HepG2 (cell line): ENCODE measurements at regions not wholly inside any gene's neighbourhood (a gene's known extent, or its start where the extent isn't known, plus 50 kb on each side); places are given as distances from the start of the nearest gene placed in this dataset.

ENCODE experiments used
- ATAC-seq: fragments of 200-7000 bp; cut with Tn5 transposase; 3 replicates; pipeline ENCODE4 v1.9.1; 2020; ENCODE audit warnings: mild to moderate bottlenecking, moderate library complexity
- BruUV-seq: library from RNA; stranded (reverse); fragments of 400-500 nt; replicated peaks from 2 replicates; lab custom pipeline; 2021; lab: Mats Ljungman, UMichigan
- CTCF ChIA-PET: fragments of 300-600 bp; formaldehyde crosslinking; extraction: SDS; loops from one replicate; lab custom pipeline; 2021; ENCODE audit warnings: low total read pairs, inconsistent platforms, low intra/inter-chr PET ratio; lab: Yijun Ruan, JAX
- POLR2A ChIA-PET: fragments of 350-600 bp; sonication (Branson Sonifier 250); formaldehyde crosslinking; loops from one replicate; lab custom pipeline; 2020; ENCODE audit warnings: antibody characterized with exemption, inconsistent platforms; lab: Yijun Ruan, JAX
- DNase-seq: peaks from one replicate; pipeline ENCODE4 v3.0.0-alpha.2; 2015; ENCODE audit warnings: low spot score
- FAIRE-seq: peaks from 3 replicates; lab custom pipeline; 2011; peaks lifted over from hg19 to GRCh38; lab: Jason Lieb, UNC
- H2AFZ ChIP-seq: one replicate; pipeline ENCODE4 v1.6.1; 2011; ENCODE audit warnings: low read length, inconsistent platforms
- H3K27ac ChIP-seq: fragments of 300-600 bp; 3 replicates; pipeline ENCODE4 v1.8.0; 2011; ENCODE audit warnings: mixed run types, mild to moderate bottlenecking, mixed read lengths, low read length, inconsistent platforms; ENCODE audit not compliant: insufficient read depth; ENCODE audit errors: extremely low read length
- H3K27me3 ChIP-seq, 2 experiments: fragments of 200-600 bp in 1 of 2; 2 replicates in 1 of 2; 3 replicates in 1 of 2; pipeline versions ENCODE4 v1.6.0 to v1.8.0; 2011; ENCODE audit warnings: low read length in 2 of 2, mild to moderate bottlenecking in 2 of 2, moderate library complexity in 2 of 2, inconsistent platforms in 1 of 2; ENCODE audit not compliant: insufficient read depth in 2 of 2, control insufficient read depth in 1 of 2
- H3K36me3 ChIP-seq, 2 experiments: fragments of 200-600 bp in 1 of 2; replicated peaks in 1 of 2; 2 replicates in 1 of 2; 3 replicates in 1 of 2; pipeline versions ENCODE4 v1.5.1 to v1.8.0; 2011; ENCODE audit warnings: low read length in 2 of 2, inconsistent platforms in 1 of 2; ENCODE audit not compliant: insufficient read depth in 2 of 2, control insufficient read depth in 1 of 2
- H3K4me1 ChIP-seq: 2 replicates; pipeline ENCODE4 v1.5.1; 2012; ENCODE audit warnings: low read length, inconsistent platforms; ENCODE audit not compliant: insufficient read depth
- H3K4me2 ChIP-seq: 2 replicates; pipeline ENCODE4 v1.6.0; 2011; ENCODE audit warnings: low read depth, low read length, inconsistent platforms
- H3K4me3 ChIP-seq, 3 experiments: fragments of 200-600 bp in 1 of 3; sonication (generic), shearing (Covaris generic) in 1 of 3; replicated peaks in 1 of 3; 2 replicates each; pipeline ENCODE4 v1.5.1; 2011 to 2016; ENCODE audit warnings: low read length in 3 of 3, inconsistent platforms in 2 of 3, low read depth in 2 of 3, mild to moderate bottlenecking in 2 of 3, control low read depth in 1 of 3, mixed read lengths in 1 of 3; ENCODE audit not compliant: insufficient read depth in 1 of 3
- H3K79me2 ChIP-seq: one replicate; pipeline ENCODE4 v1.6.1; 2011; ENCODE audit warnings: low read length, inconsistent platforms; ENCODE audit not compliant: insufficient read depth
- H3K9ac ChIP-seq: 2 replicates; pipeline ENCODE4 v1.6.0; 2011; ENCODE audit warnings: mild to moderate bottlenecking, low read depth, low read length, inconsistent platforms; ENCODE audit not compliant: insufficient read depth
- H3K9me3 ChIP-seq: 2 replicates; pipeline ENCODE4 v1.5.1; 2012; ENCODE audit warnings: mild to moderate bottlenecking, low read length
- H4K20me1 ChIP-seq: 2 replicates; pipeline ENCODE4 v1.6.0; 2011; ENCODE audit warnings: inconsistent platforms, mild to moderate bottlenecking, low read length, moderate library complexity; ENCODE audit not compliant: insufficient read depth
- ETV6 ChIP-seq: sonication (generic); formaldehyde crosslinking; conservative IDR thresholded peaks from 2 replicates; pipeline ENCODE4 v1.4.0; 2020; ENCODE audit warnings: missing genetic modification reagents
- HNF4G ChIP-seq, 2 experiments: sonication (generic) in 1 of 2; formaldehyde crosslinking in 1 of 2; IDR thresholded peaks; 2 replicates each; pipeline versions ENCODE4 v1.4.0 to v1.6.1; 2011 to 2020; ENCODE audit warnings: borderline replicate concordance in 2 of 2, low read depth in 2 of 2, mild to moderate bottlenecking in 2 of 2, low read length in 1 of 2, missing genetic modification reagents in 1 of 2, moderate library complexity in 1 of 2
- RARA ChIP-seq: IDR thresholded peaks from 2 replicates; pipeline ENCODE4 v1.6.1; 2016; ENCODE audit warnings: missing genetic modification reagents, missing compliant biosample characterization
- SMC3 ChIP-seq: IDR thresholded peaks from 2 replicates; pipeline ENCODE4 v1.6.1; 2011; ENCODE audit warnings: low read length, improper control_type of control experiment
- SNAPC2 ChIP-seq: sonication (generic); formaldehyde crosslinking; IDR thresholded peaks from 2 replicates; pipeline ENCODE4 v1.8.1; 2022; ENCODE audit warnings: mild to moderate bottlenecking, missing genetic modification reagents
- ZNF264 ChIP-seq: sonication (generic); formaldehyde crosslinking; IDR thresholded peaks from 2 replicates; pipeline ENCODE4 v1.4.0; 2020; ENCODE audit warnings: missing genetic modification reagents
- WGBS: methylation state at CpG from one replicate; pipeline ENCODE4 v1.1.6; 2017; ENCODE audit warnings: low lambda C conversion rate; 5-methylcytosine and 5-hydroxymethylcytosine counted together
- in situ Hi-C: cut with HindIII; loops from 2 replicates; pipeline ENCODE4 v1.10.0; 2017; ENCODE audit warnings: low pct_unique_long_range_greater_than_20kb; ENCODE audit not compliant: extremely low pct_ligation_motif_present
- intact Hi-C: fragments of 100-400 bp; cut with micrococcal nuclease; formaldehyde crosslinking; loops from one replicate; pipeline ENCODE4 v1.10.0; 2022; ENCODE audit not compliant: unreplicated experiment
- TF ChIP-seq, protein P1 (sequence below): sonication (generic); formaldehyde crosslinking; IDR thresholded peaks from 2 replicates; pipeline ENCODE4 v1.4.0; 2020; ENCODE audit warnings: missing genetic modification reagents, borderline replicate concordance
- TF ChIP-seq, protein P2 (sequence below): sonication (generic); formaldehyde crosslinking; conservative IDR thresholded peaks from 2 replicates; pipeline ENCODE4 v1.4.0; 2020; ENCODE audit warnings: missing genetic modification reagents
- TF ChIP-seq, protein P3 (sequence below): sonication (generic); formaldehyde crosslinking; IDR thresholded peaks from 2 replicates; pipeline ENCODE4 v1.4.0; 2020; ENCODE audit warnings: missing genetic modification reagents, borderline replicate concordance
- TF ChIP-seq, protein P4 (sequence below): sonication (generic); formaldehyde crosslinking; IDR thresholded peaks from 2 replicates; pipeline ENCODE4 v1.9.0; 2022; ENCODE audit warnings: missing genetic modification reagents, mild to moderate bottlenecking, borderline replicate concordance

DNA sequence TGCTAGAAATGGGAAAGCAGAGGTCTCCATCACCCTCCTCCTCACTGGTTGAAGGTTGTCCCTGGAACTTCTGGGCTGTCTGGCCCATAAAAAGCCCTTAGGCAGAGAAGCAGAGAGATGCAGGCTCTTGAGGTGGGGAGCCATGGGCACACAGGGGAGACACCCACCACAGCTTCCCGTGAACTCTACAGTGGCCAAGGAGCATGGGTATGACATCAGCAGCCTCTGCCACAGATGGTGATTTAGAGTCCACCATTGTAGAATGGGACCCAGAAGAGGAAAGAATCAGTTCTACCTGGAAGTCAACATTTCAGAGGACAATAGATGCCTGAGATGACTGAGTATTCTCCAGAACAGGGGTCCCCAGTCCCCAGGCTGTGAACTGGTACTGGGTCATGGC is 105.6 kb upstream of the LRRN1 start:
- Histone ChIP-seq H3K79me2 (no peaks in the 10 kb centered on the region), H3K9ac (no peak overlapping the region), H4K20me1 (no peaks in the 10 kb centered on the region), H2AFZ (no peak overlapping the region), H3K36me3 (no peaks in the 10 kb centered on the region), H3K9me3 (no peaks in the 10 kb centered on the region), H3K4me1 (no peaks in the 10 kb centered on the region), H3K4me3 (no peak overlapping the region), H3K4me2 (no peak overlapping the region), H3K27me3 (no peaks in the 10 kb centered on the region), H3K27ac (no peak overlapping the region)
- intact Hi-C loops (no loop called here), in situ Hi-C loops (no loop called here)
- no peak for FAIRE-seq
- POLR2A ChIA-PET: no interaction called here
- no peak for DNase-seq
- WGBS: 0% methylated on average over 1 of the region's 1 CpG
- ATAC-seq: no peak
- no TSS peak for BruUV-seq
- CTCF ChIA-PET: no interaction called here
- TF ChIP-seq, protein P1, sequence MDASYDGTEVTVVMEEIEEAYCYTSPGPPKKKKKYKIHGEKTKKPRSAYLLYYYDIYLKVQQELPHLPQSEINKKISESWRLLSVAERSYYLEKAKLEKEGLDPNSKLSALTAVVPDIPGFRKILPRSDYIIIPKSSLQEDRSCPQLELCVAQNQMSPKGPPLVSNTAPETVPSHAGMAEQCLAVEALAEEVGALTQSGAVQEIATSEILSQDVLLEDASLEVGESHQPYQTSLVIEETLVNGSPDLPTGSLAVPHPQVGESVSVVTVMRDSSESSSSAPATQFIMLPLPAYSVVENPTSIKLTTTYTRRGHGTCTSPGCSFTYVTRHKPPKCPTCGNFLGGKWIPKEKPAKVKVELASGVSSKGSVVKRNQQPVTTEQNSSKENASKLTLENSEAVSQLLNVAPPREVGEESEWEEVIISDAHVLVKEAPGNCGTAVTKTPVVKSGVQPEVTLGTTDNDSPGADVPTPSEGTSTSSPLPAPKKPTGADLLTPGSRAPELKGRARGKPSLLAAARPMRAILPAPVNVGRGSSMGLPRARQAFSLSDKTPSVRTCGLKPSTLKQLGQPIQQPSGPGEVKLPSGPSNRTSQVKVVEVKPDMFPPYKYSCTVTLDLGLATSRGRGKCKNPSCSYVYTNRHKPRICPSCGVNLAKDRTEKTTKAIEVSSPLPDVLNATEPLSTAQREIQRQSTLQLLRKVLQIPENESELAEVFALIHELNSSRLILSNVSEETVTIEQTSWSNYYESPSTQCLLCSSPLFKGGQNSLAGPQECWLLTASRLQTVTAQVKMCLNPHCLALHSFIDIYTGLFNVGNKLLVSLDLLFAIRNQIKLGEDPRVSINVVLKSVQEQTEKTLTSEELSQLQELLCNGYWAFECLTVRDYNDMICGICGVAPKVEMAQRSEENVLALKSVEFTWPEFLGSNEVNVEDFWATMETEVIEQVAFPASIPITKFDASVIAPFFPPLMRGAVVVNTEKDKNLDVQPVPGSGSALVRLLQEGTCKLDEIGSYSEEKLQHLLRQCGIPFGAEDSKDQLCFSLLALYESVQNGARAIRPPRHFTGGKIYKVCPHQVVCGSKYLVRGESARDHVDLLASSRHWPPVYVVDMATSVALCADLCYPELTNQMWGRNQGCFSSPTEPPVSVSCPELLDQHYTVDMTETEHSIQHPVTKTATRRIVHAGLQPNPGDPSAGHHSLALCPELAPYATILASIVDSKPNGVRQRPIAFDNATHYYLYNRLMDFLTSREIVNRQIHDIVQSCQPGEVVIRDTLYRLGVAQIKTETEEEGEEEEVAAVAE: no peak
- TF ChIP-seq RARA (CRISPR knock-in tag) (no peak), HNF4G (IDR thresholded peaks at IDR 0.05; ENCODE audit: borderline replicate concordance, low read depth, low read length) (no peak), HNF4G (CRISPR knock-in tag; IDR thresholded peaks at IDR 0.05; ENCODE audit: borderline replicate concordance, low read depth) (no peak), SMC3 (no peak), ETV6 (CRISPR knock-in tag) (no peak), SNAPC2 (CRISPR knock-in tag) (no peak), ZNF264 (CRISPR knock-in tag) (no peak)
- TF ChIP-seq, protein P2, sequence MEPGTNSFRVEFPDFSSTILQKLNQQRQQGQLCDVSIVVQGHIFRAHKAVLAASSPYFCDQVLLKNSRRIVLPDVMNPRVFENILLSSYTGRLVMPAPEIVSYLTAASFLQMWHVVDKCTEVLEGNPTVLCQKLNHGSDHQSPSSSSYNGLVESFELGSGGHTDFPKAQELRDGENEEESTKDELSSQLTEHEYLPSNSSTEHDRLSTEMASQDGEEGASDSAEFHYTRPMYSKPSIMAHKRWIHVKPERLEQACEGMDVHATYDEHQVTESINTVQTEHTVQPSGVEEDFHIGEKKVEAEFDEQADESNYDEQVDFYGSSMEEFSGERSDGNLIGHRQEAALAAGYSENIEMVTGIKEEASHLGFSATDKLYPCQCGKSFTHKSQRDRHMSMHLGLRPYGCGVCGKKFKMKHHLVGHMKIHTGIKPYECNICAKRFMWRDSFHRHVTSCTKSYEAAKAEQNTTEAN (CRISPR knock-in tag): no peak
- TF ChIP-seq, protein P3, sequence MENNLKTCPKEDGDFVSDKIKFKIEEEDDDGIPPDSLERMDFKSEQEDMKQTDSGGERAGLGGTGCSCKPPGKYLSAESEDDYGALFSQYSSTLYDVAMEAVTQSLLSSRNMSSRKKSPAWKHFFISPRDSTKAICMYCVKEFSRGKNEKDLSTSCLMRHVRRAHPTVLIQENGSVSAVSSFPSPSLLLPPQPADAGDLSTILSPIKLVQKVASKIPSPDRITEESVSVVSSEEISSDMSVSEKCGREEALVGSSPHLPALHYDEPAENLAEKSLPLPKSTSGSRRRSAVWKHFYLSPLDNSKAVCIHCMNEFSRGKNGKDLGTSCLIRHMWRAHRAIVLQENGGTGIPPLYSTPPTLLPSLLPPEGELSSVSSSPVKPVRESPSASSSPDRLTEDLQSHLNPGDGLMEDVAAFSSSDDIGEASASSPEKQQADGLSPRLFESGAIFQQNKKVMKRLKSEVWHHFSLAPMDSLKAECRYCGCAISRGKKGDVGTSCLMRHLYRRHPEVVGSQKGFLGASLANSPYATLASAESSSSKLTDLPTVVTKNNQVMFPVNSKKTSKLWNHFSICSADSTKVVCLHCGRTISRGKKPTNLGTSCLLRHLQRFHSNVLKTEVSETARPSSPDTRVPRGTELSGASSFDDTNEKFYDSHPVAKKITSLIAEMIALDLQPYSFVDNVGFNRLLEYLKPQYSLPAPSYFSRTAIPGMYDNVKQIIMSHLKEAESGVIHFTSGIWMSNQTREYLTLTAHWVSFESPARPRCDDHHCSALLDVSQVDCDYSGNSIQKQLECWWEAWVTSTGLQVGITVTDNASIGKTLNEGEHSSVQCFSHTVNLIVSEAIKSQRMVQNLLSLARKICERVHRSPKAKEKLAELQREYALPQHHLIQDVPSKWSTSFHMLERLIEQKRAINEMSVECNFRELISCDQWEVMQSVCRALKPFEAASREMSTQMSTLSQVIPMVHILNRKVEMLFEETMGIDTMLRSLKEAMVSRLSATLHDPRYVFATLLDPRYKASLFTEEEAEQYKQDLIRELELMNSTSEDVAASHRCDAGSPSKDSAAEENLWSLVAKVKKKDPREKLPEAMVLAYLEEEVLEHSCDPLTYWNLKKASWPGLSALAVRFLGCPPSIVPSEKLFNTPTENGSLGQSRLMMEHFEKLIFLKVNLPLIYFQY (CRISPR knock-in tag): no peak
- TF ChIP-seq, protein P4, sequence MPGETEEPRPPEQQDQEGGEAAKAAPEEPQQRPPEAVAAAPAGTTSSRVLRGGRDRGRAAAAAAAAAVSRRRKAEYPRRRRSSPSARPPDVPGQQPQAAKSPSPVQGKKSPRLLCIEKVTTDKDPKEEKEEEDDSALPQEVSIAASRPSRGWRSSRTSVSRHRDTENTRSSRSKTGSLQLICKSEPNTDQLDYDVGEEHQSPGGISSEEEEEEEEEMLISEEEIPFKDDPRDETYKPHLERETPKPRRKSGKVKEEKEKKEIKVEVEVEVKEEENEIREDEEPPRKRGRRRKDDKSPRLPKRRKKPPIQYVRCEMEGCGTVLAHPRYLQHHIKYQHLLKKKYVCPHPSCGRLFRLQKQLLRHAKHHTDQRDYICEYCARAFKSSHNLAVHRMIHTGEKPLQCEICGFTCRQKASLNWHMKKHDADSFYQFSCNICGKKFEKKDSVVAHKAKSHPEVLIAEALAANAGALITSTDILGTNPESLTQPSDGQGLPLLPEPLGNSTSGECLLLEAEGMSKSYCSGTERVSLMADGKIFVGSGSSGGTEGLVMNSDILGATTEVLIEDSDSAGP (CRISPR knock-in tag): no peak
